ENCODE measurements at regions not wholly inside any gene's neighbourhood (a gene's known extent, or its start where the extent isn't known, plus 50 kb on each side); places are given as distances from the start of the nearest gene placed in this dataset.

- Histone ChIP-seq H3K9me3 (replicated peaks; ENCODE audit: control insufficient read depth, insufficient read depth, low read length) (no peaks in the 10 kb centered on the region), H3K4me2 (ENCODE audit: control insufficient read depth, insufficient read depth) (no peak overlapping the region), H3K79me2 (ENCODE audit: control insufficient read depth, insufficient read depth, low read length) (no peaks in the 10 kb centered on the region), H3K4me1 (ENCODE audit: control insufficient read depth, insufficient read depth, low read length) (no peaks in the 10 kb centered on the region), H3K27me3 (replicated peaks in 1 of 2; ENCODE audit: control insufficient read depth in 2 of 2, insufficient read depth in 2 of 2, low read length in 1 of 2) (no peaks in the 10 kb centered on the region), H4K20me1 (ENCODE audit: control insufficient read depth, insufficient read depth) (no peaks in the 10 kb centered on the region), H3K36me3 (ENCODE audit: control insufficient read depth in 2 of 2, insufficient read depth in 2 of 2, low read length in 1 of 2) (no peaks in the 10 kb centered on the region), H3K4me3 (no peak overlapping the region), H3K27ac (ENCODE audit: control insufficient read depth, insufficient read depth) (no peak overlapping the region), H2AFZ (ENCODE audit: control insufficient read depth, low read depth, low read length) (no peak overlapping the region), H3K9ac (ENCODE audit: control insufficient read depth, insufficient read depth, low read length) (no peak overlapping the region)
- SMC1A ChIA-PET (ENCODE audit: uncharacterized antibody, unreplicated experiment), result no interaction called here
- DNase-seq (ENCODE audit: low read depth, low spot score), result no peak
- intact Hi-C loops (cut with micrococcal nuclease; ENCODE audit: unreplicated experiment), result no loop called here
- RAD21 ChIA-PET (ENCODE audit: unreplicated experiment), result no interaction called here
- in situ Hi-C loops (cut with MboI), result no loop called here
- CTCF ChIA-PET, result no interaction called here
- ATAC-seq, result no peak
- BruUV-seq (replicated peaks), result no TSS peak
- FAIRE-seq, result no peak
- POLR2A ChIA-PET, result no interaction called here
- 12% methylated on average over 5 of the region's 5 CpGs for WGBS (ENCODE audit: insufficient coverage, insufficient replicate concordance, low lambda C conversion rate, missing lambda C conversion rate)
- no peak for TF ChIP-seq ZNF24 (IDR thresholded peaks at IDR 0.05)
- no peak for TF ChIP-seq IKZF2 (IDR thresholded peaks at IDR 0.05)
- no peak for TF ChIP-seq STAT3 (IDR thresholded peaks at IDR 0.05; ENCODE audit: low read depth, low read length)
- no peak for TF ChIP-seq RAD21 (IDR thresholded peaks at IDR 0.05; ENCODE audit: insufficient read depth, low read depth, low read length)
- no peak for TF ChIP-seq BCLAF1 (IDR thresholded peaks at IDR 0.05)
- no peak for TF ChIP-seq PKNOX1 (IDR thresholded peaks at IDR 0.05)
- no peak for TF ChIP-seq HCFC1 (IDR thresholded peaks at IDR 0.05; ENCODE audit: low read length)
- no peak for TF ChIP-seq NBN (IDR thresholded peaks at IDR 0.05)
- TF ChIP-seq EGR1 (IDR thresholded peaks at IDR 0.05; ENCODE audit: borderline replicate concordance in 1 of 2, low read depth in 2 of 2, low read length in 2 of 2), result no peak
- TF ChIP-seq POLR2AphosphoS5 (IDR thresholded peaks at IDR 0.05; ENCODE audit: low read length), result no peak
- no peak for TF ChIP-seq POU2F2 (IDR thresholded peaks at IDR 0.05; ENCODE audit: borderline replicate concordance, low read depth, low read length)
- TF ChIP-seq PRDM15 (CRISPR knock-in tag; IDR thresholded peaks at IDR 0.05), result no peak
- TF ChIP-seq ATF2 (IDR thresholded peaks at IDR 0.05; ENCODE audit: low read length), result no peak
- no peak for TF ChIP-seq NFXL1 (IDR thresholded peaks at IDR 0.05; ENCODE audit: borderline replicate concordance)
- no peak for TF ChIP-seq MLLT1 (IDR thresholded peaks at IDR 0.05)
Observed at GRCh38 chr3:21260507-21260906, 490.5 kb downstream of the ZNF385D start.
